OCI-LY3 (cell line): ENCODE measurements at regions not wholly inside any gene's neighbourhood (a gene's known extent, or its start where the extent isn't known, plus 50 kb on each side); places are given as distances from the start of the nearest gene placed in this dataset.

Experiments used
- H2AFZ ChIP-seq: fragments of 200-600, 300-600 bp; shearing (Covaris generic); 2 replicates; pipeline ENCODE4 v1.6.0; 2014; ENCODE audit warnings: antibody characterized with exemption, low read depth, low read length
- H3K27ac ChIP-seq: fragments of 200-600, 300-600 bp; sonication (generic); 2 replicates; pipeline ENCODE4 v1.5.1; 2014; ENCODE audit warnings: mild to moderate bottlenecking, low read length, moderate library complexity, mixed read lengths
- H3K27me3 ChIP-seq: fragments of 200-600, 300-600 bp; sonication (generic); 2 replicates; pipeline ENCODE4 v1.6.1; 2014; ENCODE audit warnings: low read depth, low read length, mixed read lengths
- H3K36me3 ChIP-seq: fragments of 200-600, 300-600 bp; sonication (generic); replicated peaks from 2 replicates; pipeline ENCODE3; 2014; ENCODE audit warnings: low read depth, low read length, mixed read lengths
- H3K4me1 ChIP-seq: fragments of 300-600, 200-600 bp; sonication (generic); 2 replicates; pipeline ENCODE4 v1.6.1; 2014; ENCODE audit warnings: low read length, mixed read lengths
- H3K4me2 ChIP-seq: fragments of 200-600, 300-600 bp; sonication (generic); 2 replicates; pipeline ENCODE4 v1.6.1; 2014; ENCODE audit warnings: low read length, mixed read lengths
- H3K4me3 ChIP-seq: fragments of 300-600, 200-600 bp; sonication (generic); 2 replicates; pipeline ENCODE4 v1.5.1; 2014; ENCODE audit warnings: antibody characterized with exemption, mild to moderate bottlenecking, low read length, moderate library complexity
- H3K79me2 ChIP-seq: fragments of 300-600, 200-600 bp; shearing (Covaris generic); 2 replicates; pipeline ENCODE4 v1.6.1; 2014; ENCODE audit warnings: mild to moderate bottlenecking, low read length, mixed read lengths
- H3K9ac ChIP-seq: fragments of 300-600, 200-600 bp; shearing (Covaris generic); 2 replicates; pipeline ENCODE4 v1.6.0; 2014; ENCODE audit warnings: mild to moderate bottlenecking, low read length, moderate library complexity
- H3K9me3 ChIP-seq: fragments of 200-600, 300-600 bp; shearing (Covaris generic); 2 replicates; pipeline ENCODE4 v1.6.1; 2014; ENCODE audit warnings: low read length, mixed read lengths; ENCODE audit not compliant: insufficient read depth
- H4K20me1 ChIP-seq: fragments of 200-600, 300-600 bp; sonication (generic); 2 replicates; pipeline ENCODE4 v1.6.1; 2016; ENCODE audit warnings: low read length, mixed read lengths; ENCODE audit not compliant: insufficient read depth
- CTCF ChIP-seq: fragments of 200-600, 300-600 bp; sonication (generic); IDR thresholded peaks from 2 replicates; pipeline ENCODE4 v1.5.1; 2014; ENCODE audit warnings: antibody characterized with exemption, low read length, low read depth
- EZH2phosphoT487 ChIP-seq: fragments of 200-600 bp; shearing (Covaris generic); IDR thresholded peaks from 2 replicates; pipeline ENCODE4 v1.6.1; 2018; ENCODE audit warnings: antibody characterized with exemption, mixed run types, low read depth

- Histone ChIP-seq H2AFZ (no peak overlapping the region), H3K4me1 (no peaks in the 10 kb centered on the region), H3K4me3 (no peak overlapping the region), H3K9me3 (no peaks in the 10 kb centered on the region), H3K36me3 (no peaks in the 10 kb centered on the region), H3K27ac (no peak overlapping the region), H3K79me2 (no peaks in the 10 kb centered on the region), H4K20me1 (no peaks in the 10 kb centered on the region), H3K27me3 (no peaks in the 10 kb centered on the region), H3K4me2 (no peak overlapping the region), H3K9ac (no peak overlapping the region)
- TF ChIP-seq EZH2phosphoT487 (no peak), CTCF (no peak)
These were observed 87.9 kb upstream of the KCNH8 start for GRCh38 chr3:19060404-19060803.

- no peak overlapping the region for H3K4me3 ChIP-seq
- H4K20me1 ChIP-seq, result no peaks in the 10 kb centered on the region
- H2AFZ ChIP-seq, result no peak overlapping the region
- H3K79me2 ChIP-seq, result no peaks in the 10 kb centered on the region
- TF ChIP-seq EZH2phosphoT487 (no peak), CTCF (no peak)
- H3K9me3 ChIP-seq, result no peaks in the 10 kb centered on the region
- H3K36me3 ChIP-seq, result no peaks in the 10 kb centered on the region
- H3K27me3 ChIP-seq, result no peaks in the 10 kb centered on the region
- H3K4me1 ChIP-seq, result no peaks in the 10 kb centered on the region
- no peak overlapping the region for H3K4me2 ChIP-seq
- no peak overlapping the region for H3K27ac ChIP-seq
- H3K9ac ChIP-seq, result no peak overlapping the region
These were observed 95.4 kb upstream of the KCNH8 start for GRCh38 chr3:19052874-19053273.

GRCh38 chr3:19046440-19046839 lies 101.9 kb upstream of the KCNH8 start:
- Histone ChIP-seq H3K79me2 (no peaks in the 10 kb centered on the region), H3K9me3 (no peaks in the 10 kb centered on the region), H3K4me2 (no peak overlapping the region), H3K4me3 (no peak overlapping the region), H3K27me3 (no peaks in the 10 kb centered on the region), H3K27ac (no peak overlapping the region), H3K36me3 (no peaks in the 10 kb centered on the region), H4K20me1 (no peaks in the 10 kb centered on the region), H3K9ac (no peak overlapping the region), H2AFZ (no peak overlapping the region), H3K4me1 (no peaks in the 10 kb centered on the region; the same call in 1 of the 2 replicates)
- TF ChIP-seq EZH2phosphoT487, result no peak
- TF ChIP-seq CTCF, result peak; percentile 54

- Histone ChIP-seq H3K79me2 (no peaks in the 10 kb centered on the region), H2AFZ (no peak overlapping the region), H3K4me3 (no peak overlapping the region), H3K36me3 (no peaks in the 10 kb centered on the region), H3K4me1 (no peaks in the 10 kb centered on the region), H3K4me2 (no peak overlapping the region), H3K9me3 (no peaks in the 10 kb centered on the region), H3K9ac (no peak overlapping the region), H3K27me3 (no peaks in the 10 kb centered on the region), H3K27ac (no peak overlapping the region), H4K20me1 (no peaks in the 10 kb centered on the region)
- TF ChIP-seq EZH2phosphoT487, result no peak
- peak; percentile 43 for TF ChIP-seq CTCF
These were observed 117.8 kb upstream of the KCNH8 start for GRCh38 chr3:19030522-19030839.
